ENCODE measurements at regions not wholly inside any gene's neighbourhood (a gene's known extent, or its start where the extent isn't known, plus 50 kb on each side); places are given as distances from the start of the nearest gene placed in this dataset.

DNA sequence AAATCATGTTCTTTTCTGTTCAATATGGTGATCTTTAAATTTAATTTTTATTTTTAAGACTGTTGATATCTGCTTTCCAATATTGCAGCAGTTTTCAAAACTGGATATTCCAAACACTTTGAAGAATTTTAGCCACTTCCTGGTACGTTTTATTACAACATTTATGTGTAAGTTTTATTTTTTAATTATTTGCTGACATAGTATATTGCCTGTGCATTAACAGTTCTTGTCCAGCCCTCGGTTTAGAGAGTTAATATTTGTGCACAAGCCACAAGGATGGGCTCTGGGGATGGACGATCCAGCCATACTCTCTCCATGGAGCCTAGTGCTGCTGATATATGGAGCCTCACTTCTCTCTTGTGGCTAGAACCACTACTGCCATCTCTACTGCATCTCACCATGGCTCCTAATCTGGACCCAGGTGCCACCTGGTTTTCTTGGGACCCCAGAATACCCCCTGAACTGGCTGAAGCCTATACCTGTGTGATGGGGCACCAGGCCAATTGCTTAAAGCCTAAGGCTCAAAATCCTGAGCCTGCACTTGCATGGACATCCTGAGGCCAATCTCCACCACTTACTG is 262.5 kb downstream of the RASSF9 start:
- WGBS, 2 experiments (ENCODE audit: insufficient coverage in 1 of 2, insufficient read length in 1 of 2): 90 to 100% methylated on average over 2 to 3 of the region's 3 CpGs
- peaks cover 3% of the 10 kb centered on the region for H3K4me1 ChIP-seq (ENCODE audit: control insufficient read depth, insufficient read depth, low read length)
- no peak for DNase-seq
- Mint-ChIP-seq H3K27me3 (ENCODE audit: insufficient read depth) (no peaks in the 10 kb centered on the region), H3K4me3 (no peak overlapping the region), H3K27ac (no peak overlapping the region), H3K4me1 (peaks cover 8% of the 10 kb centered on the region), H3K9me3 (no peaks in the 10 kb centered on the region), H3K36me3 (ENCODE audit: low read depth) (no peaks in the 10 kb centered on the region)
- H3K4me3 ChIP-seq (ENCODE audit: low read length): no peak overlapping the region
- H3K9ac ChIP-seq (ENCODE audit: extremely low read depth, low read length, poor library complexity, severe bottlenecking): no peak overlapping the region
- H3K27ac ChIP-seq (ENCODE audit: low read depth, low read length): no peak overlapping the region
- H3K27me3 ChIP-seq (ENCODE audit: control insufficient read depth, insufficient read depth, low read length, poor library complexity, severe bottlenecking): no peaks in the 10 kb centered on the region
- TF ChIP-seq, protein P1, sequence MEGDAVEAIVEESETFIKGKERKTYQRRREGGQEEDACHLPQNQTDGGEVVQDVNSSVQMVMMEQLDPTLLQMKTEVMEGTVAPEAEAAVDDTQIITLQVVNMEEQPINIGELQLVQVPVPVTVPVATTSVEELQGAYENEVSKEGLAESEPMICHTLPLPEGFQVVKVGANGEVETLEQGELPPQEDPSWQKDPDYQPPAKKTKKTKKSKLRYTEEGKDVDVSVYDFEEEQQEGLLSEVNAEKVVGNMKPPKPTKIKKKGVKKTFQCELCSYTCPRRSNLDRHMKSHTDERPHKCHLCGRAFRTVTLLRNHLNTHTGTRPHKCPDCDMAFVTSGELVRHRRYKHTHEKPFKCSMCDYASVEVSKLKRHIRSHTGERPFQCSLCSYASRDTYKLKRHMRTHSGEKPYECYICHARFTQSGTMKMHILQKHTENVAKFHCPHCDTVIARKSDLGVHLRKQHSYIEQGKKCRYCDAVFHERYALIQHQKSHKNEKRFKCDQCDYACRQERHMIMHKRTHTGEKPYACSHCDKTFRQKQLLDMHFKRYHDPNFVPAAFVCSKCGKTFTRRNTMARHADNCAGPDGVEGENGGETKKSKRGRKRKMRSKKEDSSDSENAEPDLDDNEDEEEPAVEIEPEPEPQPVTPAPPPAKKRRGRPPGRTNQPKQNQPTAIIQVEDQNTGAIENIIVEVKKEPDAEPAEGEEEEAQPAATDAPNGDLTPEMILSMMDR (conservative IDR thresholded peaks at IDR 0.05): no peak
- H3K9me3 ChIP-seq (ENCODE audit: control insufficient read depth, low read length): no peaks in the 10 kb centered on the region
- H3K36me3 ChIP-seq (ENCODE audit: control insufficient read depth, insufficient read depth, low read length): no peaks in the 10 kb centered on the region

DNA sequence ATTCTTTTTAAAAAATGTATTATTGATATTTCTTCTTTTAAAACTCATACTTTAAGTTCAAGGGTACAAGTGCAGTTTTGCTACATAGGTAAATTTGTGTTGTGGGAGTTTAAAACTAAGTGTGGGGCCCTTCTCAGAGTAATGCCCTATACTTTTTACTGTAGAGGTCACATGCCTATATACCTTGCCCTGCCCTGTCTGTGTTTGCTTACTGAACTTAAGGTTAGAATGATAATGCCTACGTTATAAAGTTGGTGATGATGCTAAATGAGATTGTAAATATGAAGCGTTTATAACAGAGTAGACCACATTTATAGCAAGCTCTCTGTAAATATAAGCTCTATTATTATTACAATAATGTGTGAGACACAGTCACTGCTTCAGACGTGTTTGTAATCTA is 261.9 kb downstream of the RASSF9 start:
- Mint-ChIP-seq H3K36me3 (ENCODE audit: low read depth) (no peaks in the 10 kb centered on the region), H3K27me3 (ENCODE audit: insufficient read depth) (no peaks in the 10 kb centered on the region), H3K4me3 (no peak overlapping the region), H3K9me3 (no peaks in the 10 kb centered on the region), H3K27ac (no peak overlapping the region), H3K4me1 (peaks cover 8% of the 10 kb centered on the region)
- TF ChIP-seq, protein P1 (conservative IDR thresholded peaks at IDR 0.05): no peak
- Histone ChIP-seq H3K9ac (ENCODE audit: extremely low read depth, low read length, poor library complexity, severe bottlenecking) (no peak overlapping the region), H3K27ac (ENCODE audit: low read depth, low read length) (no peak overlapping the region), H3K4me1 (ENCODE audit: control insufficient read depth, insufficient read depth, low read length) (peaks cover 3% of the 10 kb centered on the region), H3K9me3 (ENCODE audit: control insufficient read depth, low read length) (no peaks in the 10 kb centered on the region), H3K27me3 (ENCODE audit: control insufficient read depth, insufficient read depth, low read length, poor library complexity, severe bottlenecking) (no peaks in the 10 kb centered on the region), H3K4me3 (ENCODE audit: low read length) (no peak overlapping the region), H3K36me3 (ENCODE audit: control insufficient read depth, insufficient read depth, low read length) (no peaks in the 10 kb centered on the region)
- DNase-seq: no peak
- WGBS, 2 experiments (ENCODE audit: insufficient coverage in 1 of 2, insufficient read length in 1 of 2): 84% methylated on average over 2 of the region's 3 CpGs; no CpG with 5 or more reads in 1 of the 2 experiments

DNA sequence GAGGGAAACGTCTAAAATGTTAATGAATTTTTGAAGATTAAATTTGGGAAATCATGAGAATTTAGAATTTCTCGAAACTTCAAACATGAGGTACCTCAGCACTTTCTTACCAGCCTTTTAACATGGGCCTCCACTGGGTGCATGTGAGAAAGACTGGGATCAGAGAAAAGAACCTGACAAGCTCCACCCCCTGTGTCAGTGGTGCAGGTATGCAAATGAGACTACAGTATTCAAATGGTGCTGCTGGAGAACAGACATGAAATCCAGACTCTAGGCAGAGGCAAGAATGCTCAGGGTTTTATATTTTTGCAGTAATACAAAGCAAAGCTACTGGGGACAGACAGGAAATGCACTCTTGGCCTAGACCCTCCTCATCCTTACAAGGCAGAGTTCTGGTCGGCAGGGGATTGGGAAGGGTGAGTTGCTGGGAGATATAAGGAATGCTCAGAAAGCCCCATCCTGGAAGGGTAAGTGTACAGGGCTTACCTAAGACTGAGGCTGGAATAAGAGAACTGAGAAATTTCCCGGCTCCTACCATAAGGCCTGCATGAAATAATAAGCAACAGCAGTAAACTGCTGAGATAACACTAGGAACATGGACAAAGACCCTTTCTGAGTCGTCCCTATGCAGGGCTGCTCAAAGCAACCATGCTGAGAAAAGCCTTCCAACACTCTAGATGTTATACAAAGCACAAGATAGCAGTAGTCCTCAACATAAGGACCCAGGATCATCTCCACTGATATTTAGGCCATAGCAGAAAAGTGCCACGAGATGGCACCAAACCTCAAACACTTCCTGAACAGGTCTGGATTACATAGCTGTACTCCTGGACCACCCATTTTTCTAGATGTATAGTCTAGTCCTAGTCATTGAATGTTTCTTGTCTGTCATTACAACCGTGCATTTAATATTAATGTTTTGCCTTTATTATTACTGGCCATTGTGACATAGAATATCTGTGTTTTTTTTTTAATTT is 260.8 kb downstream of the RASSF9 start:
- no peaks in the 10 kb centered on the region for H3K27me3 Mint-ChIP-seq (ENCODE audit: insufficient read depth)
- TF ChIP-seq, protein P1 (conservative IDR thresholded peaks at IDR 0.05): peak; percentile 86
- no peak overlapping the region for H3K4me3 ChIP-seq (ENCODE audit: low read length)
- peak overlapping the region; percentile 52 for H3K27ac Mint-ChIP-seq
- H3K9me3 ChIP-seq (ENCODE audit: control insufficient read depth, low read length): no peaks in the 10 kb centered on the region
- no peak overlapping the region for H3K4me3 Mint-ChIP-seq
- DNase-seq: peak; percentile 88
- H3K36me3 ChIP-seq (ENCODE audit: control insufficient read depth, insufficient read depth, low read length): no peaks in the 10 kb centered on the region
- WGBS, 2 experiments (ENCODE audit: insufficient coverage in 1 of 2, insufficient read length in 1 of 2): 49 to 61% methylated on average over 2 to 7 of the region's 7 CpGs
- no peak overlapping the region for H3K9ac ChIP-seq (ENCODE audit: extremely low read depth, low read length, poor library complexity, severe bottlenecking)
- H3K9me3 Mint-ChIP-seq: no peaks in the 10 kb centered on the region
- H3K4me1 Mint-ChIP-seq: peaks cover 8% of the 10 kb centered on the region
- no peaks in the 10 kb centered on the region for H3K36me3 Mint-ChIP-seq (ENCODE audit: low read depth)
- no peaks in the 10 kb centered on the region for H3K27me3 ChIP-seq (ENCODE audit: control insufficient read depth, insufficient read depth, low read length, poor library complexity, severe bottlenecking)
- H3K27ac ChIP-seq (ENCODE audit: low read depth, low read length): no peak overlapping the region
- H3K4me1 ChIP-seq (ENCODE audit: control insufficient read depth, insufficient read depth, low read length): peaks cover 3% of the 10 kb centered on the region

Measured in endodermal cell (in vitro differentiated cells).